K562 (cell line): ENCODE measurements at regions not wholly inside any gene's neighbourhood (a gene's known extent, or its start where the extent isn't known, plus 50 kb on each side); places are given as distances from the start of the nearest gene placed in this dataset.

Experiments
- HLTF ChIP-seq: fragments of 450-650 bp; IDR thresholded peaks from 2 replicates; pipeline ENCODE4 v1.6.1; 2016
- MTA2 ChIP-seq: fragments of 450-650 bp; IDR thresholded peaks from 2 replicates; pipeline ENCODE4 v1.6.1; 2016; ENCODE audit warnings: low read depth
- SP2 ChIP-seq: IDR thresholded peaks from 2 replicates; pipeline ENCODE4 v1.6.1; 2011; ENCODE audit warnings: mild to moderate bottlenecking, low read depth, low read length, moderate library complexity; ENCODE audit not compliant: poor library complexity, severe bottlenecking; ENCODE audit errors: extremely low read depth
- ZBTB7A ChIP-seq: IDR thresholded peaks from 2 replicates; pipeline ENCODE4 v1.6.1; 2011; ENCODE audit warnings: low read depth, mild to moderate bottlenecking, low read length, moderate library complexity, borderline replicate concordance; ENCODE audit not compliant: control insufficient read depth
- ZNF140 ChIP-seq: fragments of 250-450 bp; sonication (Bioruptor Pico); IDR thresholded peaks from 2 replicates; pipeline ENCODE4 v1.8.0; 2021; ENCODE audit warnings: moderate library complexity, mild to moderate bottlenecking, inconsistent platforms
- ZNF41 ChIP-seq: fragments of 250-450 bp; sonication (Bioruptor Pico); conservative IDR thresholded peaks from 2 replicates; pipeline ENCODE4 v1.4.0; 2020; ENCODE audit warnings: mild to moderate bottlenecking
- TF ChIP-seq, protein P1 (sequence below), 3 experiments: IDR thresholded peaks in 2 of 3; conservative IDR thresholded peaks in 1 of 3; 2 replicates each; pipeline ENCODE4 v1.5.1; 2011 to 2012; ENCODE audit warnings: low read length in 3 of 3, mild to moderate bottlenecking in 3 of 3, control low read depth in 2 of 3, improper control_type of control experiment in 1 of 3, inconsistent platforms in 1 of 3, low read depth in 1 of 3, mixed read lengths in 1 of 3, moderate library complexity in 1 of 3; ENCODE audit not compliant: insufficient read depth in 2 of 3
- TF ChIP-seq, protein P2 (sequence below): fragments of 450-650 bp; conservative IDR thresholded peaks from 2 replicates; pipeline ENCODE4 v1.6.1; 2016; ENCODE audit warnings: missing genetic modification characterization, low read depth, mild to moderate bottlenecking, control low read depth, missing compliant biosample characterization
- TF ChIP-seq, protein P3 (sequence below), 3 experiments: fragments of 200-800 bp in 1 of 3; sonication (Bioruptor generic) in 1 of 3; sonication (generic) in 1 of 3; formaldehyde crosslinking in 1 of 3; IDR thresholded peaks; 2 replicates each; pipeline versions ENCODE4 v1.6.1 to v1.8.0; 2016 to 2022; ENCODE audit warnings: mild to moderate bottlenecking in 2 of 3, missing compliant biosample characterization in 2 of 3, missing genetic modification characterization in 2 of 3, missing genetic modification reagents in 1 of 3

DNA sequence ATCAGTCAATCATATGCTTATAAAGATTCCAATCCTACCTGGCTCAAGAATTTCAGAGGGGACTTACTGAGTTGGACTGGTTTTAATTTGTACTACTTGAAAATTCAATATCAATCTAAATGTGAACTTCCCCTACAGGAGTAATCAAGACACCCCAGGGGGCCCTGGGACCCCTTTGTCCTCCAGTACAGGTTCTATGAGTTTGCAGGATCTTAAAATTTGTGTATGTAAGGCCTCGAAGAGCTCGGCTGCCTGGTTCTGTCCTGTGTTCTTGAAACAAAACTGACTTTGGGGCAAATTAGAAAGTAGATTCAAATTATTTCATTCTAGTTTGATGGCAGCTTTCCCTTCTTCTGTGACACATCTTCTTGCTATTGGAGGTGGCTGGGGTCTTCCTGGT, 261.3 kb downstream of the KCNRG start:
- TF ChIP-seq HLTF, result no peak
- no peak for TF ChIP-seq ZBTB7A
- no peak for TF ChIP-seq ZNF140
- TF ChIP-seq, protein P1, sequence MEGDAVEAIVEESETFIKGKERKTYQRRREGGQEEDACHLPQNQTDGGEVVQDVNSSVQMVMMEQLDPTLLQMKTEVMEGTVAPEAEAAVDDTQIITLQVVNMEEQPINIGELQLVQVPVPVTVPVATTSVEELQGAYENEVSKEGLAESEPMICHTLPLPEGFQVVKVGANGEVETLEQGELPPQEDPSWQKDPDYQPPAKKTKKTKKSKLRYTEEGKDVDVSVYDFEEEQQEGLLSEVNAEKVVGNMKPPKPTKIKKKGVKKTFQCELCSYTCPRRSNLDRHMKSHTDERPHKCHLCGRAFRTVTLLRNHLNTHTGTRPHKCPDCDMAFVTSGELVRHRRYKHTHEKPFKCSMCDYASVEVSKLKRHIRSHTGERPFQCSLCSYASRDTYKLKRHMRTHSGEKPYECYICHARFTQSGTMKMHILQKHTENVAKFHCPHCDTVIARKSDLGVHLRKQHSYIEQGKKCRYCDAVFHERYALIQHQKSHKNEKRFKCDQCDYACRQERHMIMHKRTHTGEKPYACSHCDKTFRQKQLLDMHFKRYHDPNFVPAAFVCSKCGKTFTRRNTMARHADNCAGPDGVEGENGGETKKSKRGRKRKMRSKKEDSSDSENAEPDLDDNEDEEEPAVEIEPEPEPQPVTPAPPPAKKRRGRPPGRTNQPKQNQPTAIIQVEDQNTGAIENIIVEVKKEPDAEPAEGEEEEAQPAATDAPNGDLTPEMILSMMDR (IDR thresholded peaks at IDR 0.05 in 2 of 3, conservative IDR thresholded peaks at IDR 0.05 in 1 of 3; ENCODE audit: insufficient read depth in 2 of 3, low read depth in 1 of 3, low read length in 3 of 3), result no peak
- TF ChIP-seq, protein P2, sequence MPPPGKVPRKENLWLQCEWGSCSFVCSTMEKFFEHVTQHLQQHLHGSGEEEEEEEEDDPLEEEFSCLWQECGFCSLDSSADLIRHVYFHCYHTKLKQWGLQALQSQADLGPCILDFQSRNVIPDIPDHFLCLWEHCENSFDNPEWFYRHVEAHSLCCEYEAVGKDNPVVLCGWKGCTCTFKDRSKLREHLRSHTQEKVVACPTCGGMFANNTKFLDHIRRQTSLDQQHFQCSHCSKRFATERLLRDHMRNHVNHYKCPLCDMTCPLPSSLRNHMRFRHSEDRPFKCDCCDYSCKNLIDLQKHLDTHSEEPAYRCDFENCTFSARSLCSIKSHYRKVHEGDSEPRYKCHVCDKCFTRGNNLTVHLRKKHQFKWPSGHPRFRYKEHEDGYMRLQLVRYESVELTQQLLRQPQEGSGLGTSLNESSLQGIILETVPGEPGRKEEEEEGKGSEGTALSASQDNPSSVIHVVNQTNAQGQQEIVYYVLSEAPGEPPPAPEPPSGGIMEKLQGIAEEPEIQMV, result no peak
- TF ChIP-seq, protein P3, sequence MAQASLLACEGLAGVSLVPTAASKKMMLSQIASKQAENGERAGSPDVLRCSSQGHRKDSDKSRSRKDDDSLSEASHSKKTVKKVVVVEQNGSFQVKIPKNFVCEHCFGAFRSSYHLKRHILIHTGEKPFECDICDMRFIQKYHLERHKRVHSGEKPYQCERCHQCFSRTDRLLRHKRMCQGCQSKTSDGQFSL (CRISPR knock-in tag; IDR thresholded peaks at IDR 0.05), result no peak
- TF ChIP-seq, protein P3 (tag; IDR thresholded peaks at IDR 0.05), result no peak
- no peak for TF ChIP-seq SP2
- no peak for TF ChIP-seq ZNF41 (CRISPR knock-in tag)
- TF ChIP-seq MTA2, result no peak
